ENCODE measurements at regions not wholly inside any gene's neighbourhood (a gene's known extent, or its start where the extent isn't known, plus 50 kb on each side); places are given as distances from the start of the nearest gene placed in this dataset.

DNA sequence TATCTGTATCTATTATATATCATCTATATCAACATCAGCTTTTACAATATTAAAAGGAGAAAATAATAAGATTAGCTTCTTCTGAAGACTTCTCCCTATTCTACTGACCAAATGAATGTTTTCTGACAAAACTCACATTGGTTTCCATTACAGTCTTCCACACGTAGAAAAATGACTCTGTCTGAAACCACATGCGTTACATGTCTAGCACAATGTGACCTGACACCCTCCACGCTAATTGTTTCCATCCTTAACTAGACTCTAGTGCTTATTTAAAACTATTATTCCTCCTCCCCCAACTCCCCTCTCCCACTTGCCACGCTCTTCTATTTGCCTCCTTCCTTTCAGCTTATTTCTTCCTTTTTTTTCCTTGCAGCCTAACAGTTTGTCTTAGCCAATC lies 172.1 kb downstream of the ADAMTS15 start:
- no peaks in the 10 kb centered on the region for H3K36me3 ChIP-seq (ENCODE audit: low read depth, missing control alignments)
- no peak for DNase-seq
- WGBS, 2 donors = 90 to 93% methylated on average over 4 of the region's 4 CpGs
- TF ChIP-seq POLR2A (IDR thresholded peaks at IDR 0.05) = no peak
- TF ChIP-seq, protein P1, sequence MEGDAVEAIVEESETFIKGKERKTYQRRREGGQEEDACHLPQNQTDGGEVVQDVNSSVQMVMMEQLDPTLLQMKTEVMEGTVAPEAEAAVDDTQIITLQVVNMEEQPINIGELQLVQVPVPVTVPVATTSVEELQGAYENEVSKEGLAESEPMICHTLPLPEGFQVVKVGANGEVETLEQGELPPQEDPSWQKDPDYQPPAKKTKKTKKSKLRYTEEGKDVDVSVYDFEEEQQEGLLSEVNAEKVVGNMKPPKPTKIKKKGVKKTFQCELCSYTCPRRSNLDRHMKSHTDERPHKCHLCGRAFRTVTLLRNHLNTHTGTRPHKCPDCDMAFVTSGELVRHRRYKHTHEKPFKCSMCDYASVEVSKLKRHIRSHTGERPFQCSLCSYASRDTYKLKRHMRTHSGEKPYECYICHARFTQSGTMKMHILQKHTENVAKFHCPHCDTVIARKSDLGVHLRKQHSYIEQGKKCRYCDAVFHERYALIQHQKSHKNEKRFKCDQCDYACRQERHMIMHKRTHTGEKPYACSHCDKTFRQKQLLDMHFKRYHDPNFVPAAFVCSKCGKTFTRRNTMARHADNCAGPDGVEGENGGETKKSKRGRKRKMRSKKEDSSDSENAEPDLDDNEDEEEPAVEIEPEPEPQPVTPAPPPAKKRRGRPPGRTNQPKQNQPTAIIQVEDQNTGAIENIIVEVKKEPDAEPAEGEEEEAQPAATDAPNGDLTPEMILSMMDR (IDR thresholded peaks at IDR 0.05) = no peak
- no peaks in the 10 kb centered on the region for H3K4me1 ChIP-seq
- H3K4me3 ChIP-seq = no peak overlapping the region
- no peaks in the 10 kb centered on the region for H3K9me3 ChIP-seq
- intact Hi-C loops (cut with DNase I; ENCODE audit: low total_unique reads) = no loop called here
- H3K27ac ChIP-seq = no peak overlapping the region
- no peaks in the 10 kb centered on the region for H3K27me3 ChIP-seq

DNA sequence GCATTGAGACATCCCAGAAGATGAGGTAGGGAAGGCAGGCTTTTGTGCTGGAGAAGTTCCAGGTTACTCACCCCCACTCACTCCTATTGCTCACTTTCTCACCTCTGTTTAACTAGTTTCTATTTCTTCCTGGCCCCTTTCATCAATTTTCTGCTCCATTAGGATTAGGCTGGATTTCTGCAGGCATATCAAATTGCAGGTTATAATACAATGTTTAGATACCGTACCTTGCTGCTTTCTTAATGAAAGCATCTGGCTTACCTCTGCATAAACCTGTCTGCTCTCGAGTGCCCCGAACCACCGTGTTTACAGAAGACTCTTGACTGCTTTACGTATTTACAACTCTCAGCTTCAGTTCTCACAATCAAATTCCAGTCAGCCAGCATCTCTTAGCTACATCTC lies 173.7 kb downstream of the ADAMTS15 start:
- intact Hi-C loops (cut with DNase I; ENCODE audit: low total_unique reads) = no loop called here
- H3K4me1 ChIP-seq = no peaks in the 10 kb centered on the region
- H3K36me3 ChIP-seq (ENCODE audit: low read depth, missing control alignments) = no peaks in the 10 kb centered on the region
- H3K9me3 ChIP-seq = no peaks in the 10 kb centered on the region
- 77 to 80% methylated on average over 5 of the region's 5 CpGs for WGBS, 2 donors
- no peak for TF ChIP-seq POLR2A (IDR thresholded peaks at IDR 0.05)
- TF ChIP-seq, protein P1 (IDR thresholded peaks at IDR 0.05) = no peak
- no peak overlapping the region for H3K4me3 ChIP-seq
- DNase-seq = no peak
- no peak overlapping the region for H3K27ac ChIP-seq
- no peaks in the 10 kb centered on the region for H3K27me3 ChIP-seq

DNA sequence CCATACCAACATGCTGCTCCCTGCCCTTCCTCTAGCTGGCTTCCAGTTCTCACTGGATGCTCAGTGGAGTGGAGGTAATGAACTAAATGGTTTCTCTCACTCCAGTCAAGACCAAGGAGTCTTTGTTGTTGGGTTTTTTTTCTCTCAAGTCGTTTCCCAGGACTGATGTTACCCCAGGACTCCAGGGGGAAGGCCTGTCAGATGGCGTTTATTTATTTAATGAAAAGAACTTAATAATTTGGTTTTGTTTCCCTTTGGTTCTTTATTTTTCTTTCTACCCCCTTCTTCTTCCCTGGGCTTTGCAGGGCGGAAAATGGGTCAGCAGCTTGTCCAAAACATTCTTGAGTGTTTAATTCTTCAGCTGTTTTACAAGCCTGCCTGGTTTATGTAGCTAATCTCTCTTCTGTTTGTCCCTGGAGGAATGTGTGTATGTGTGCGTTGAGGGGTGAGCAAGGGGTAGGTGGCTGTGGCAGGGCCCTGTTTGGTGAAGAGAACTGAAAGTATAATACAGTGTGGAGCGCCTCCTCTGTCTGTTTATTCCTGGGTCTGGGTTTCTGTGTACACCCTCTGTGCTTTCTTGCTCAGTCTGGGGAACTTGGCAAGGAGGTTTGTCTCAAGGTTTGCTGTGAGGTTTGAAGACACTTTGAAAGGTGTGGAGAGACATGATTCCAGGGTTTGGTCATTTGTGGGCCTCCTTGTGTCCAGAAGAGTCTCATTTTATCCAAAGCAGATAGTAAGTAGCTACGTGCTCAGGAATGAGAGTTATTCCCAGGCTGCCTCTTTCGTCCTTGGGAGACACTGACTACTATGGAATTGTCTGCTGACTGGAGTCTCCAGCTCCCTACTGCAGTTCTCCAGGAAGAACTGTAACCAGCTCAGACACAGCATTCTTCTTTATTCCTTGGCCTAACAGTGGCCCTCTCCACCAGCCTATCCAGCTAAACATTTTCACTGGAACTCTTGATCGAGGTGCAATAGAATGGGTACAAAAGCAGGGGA lies 175.5 kb downstream of the ADAMTS15 start:
- TF ChIP-seq, protein P1 (IDR thresholded peaks at IDR 0.05) = no peak
- TF ChIP-seq POLR2A (IDR thresholded peaks at IDR 0.05) = no peak

DNA sequence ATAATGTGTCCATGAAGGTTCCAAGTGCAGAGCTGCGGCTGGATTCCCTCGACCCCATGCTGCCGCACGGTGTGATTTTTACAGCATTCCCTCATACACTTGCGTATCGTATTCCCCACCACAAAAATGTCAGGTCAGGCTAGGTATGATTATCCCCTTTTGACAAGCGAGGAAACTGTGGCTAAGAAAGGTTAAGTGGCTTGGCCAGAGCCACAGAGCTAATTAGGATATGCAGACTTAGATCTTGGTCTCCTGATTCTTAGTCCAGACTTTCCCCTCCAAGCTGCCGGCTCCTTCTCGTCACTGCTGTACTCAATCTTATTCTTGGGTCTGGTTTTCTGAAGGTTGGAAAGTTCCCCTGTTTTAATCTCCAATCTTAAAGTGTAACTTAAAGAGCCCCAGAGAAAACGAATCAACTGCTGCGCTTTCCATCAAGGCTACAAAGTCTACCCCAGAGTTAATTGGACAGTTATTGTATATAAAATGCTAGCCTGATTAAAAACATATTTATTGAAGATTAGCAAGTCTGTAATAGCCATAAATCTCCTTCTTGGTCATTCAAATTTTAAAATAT lies 176.6 kb downstream of the ADAMTS15 start:
- no peak overlapping the region for H3K4me3 ChIP-seq
- H3K27me3 ChIP-seq = no peaks in the 10 kb centered on the region
- no peak for DNase-seq
- H3K36me3 ChIP-seq (ENCODE audit: low read depth, missing control alignments) = no peaks in the 10 kb centered on the region
- no peak overlapping the region for H3K27ac ChIP-seq
- WGBS, 2 donors = 81 to 86% methylated on average over 11 of the region's 11 CpGs
- TF ChIP-seq, protein P1 (IDR thresholded peaks at IDR 0.05) = no peak
- no peak for TF ChIP-seq POLR2A (IDR thresholded peaks at IDR 0.05)
- intact Hi-C loops (cut with DNase I; ENCODE audit: low total_unique reads) = no loop called here
- H3K4me1 ChIP-seq = no peaks in the 10 kb centered on the region
- no peaks in the 10 kb centered on the region for H3K9me3 ChIP-seq

More for the DNA sequence above, 175.5 kb downstream of the ADAMTS15 start:
- no peak for DNase-seq
- H3K36me3 ChIP-seq (ENCODE audit: low read depth, missing control alignments) = no peaks in the 10 kb centered on the region
- intact Hi-C loops (cut with DNase I; ENCODE audit: low total_unique reads) = no loop called here
- H3K27me3 ChIP-seq = no peaks in the 10 kb centered on the region
- peak overlapping the region in 1 of 2 donors; percentile 29 for H3K27ac ChIP-seq
- H3K4me1 ChIP-seq = no peaks in the 10 kb centered on the region
- WGBS, 2 donors = 45 to 48% methylated on average over 8 of the region's 8 CpGs
- H3K4me3 ChIP-seq = no peak overlapping the region
- no peaks in the 10 kb centered on the region for H3K9me3 ChIP-seq
